Activated CD4-positive, alpha-beta T cell treated with anti-CD3 and anti-CD28 coated beads, Interleukin-10, Interleukin-2, amounts not matched to agents 100 ng/mL and 50 ng/mL, durations not matched to agents 16 hours and 8 hours (primary cell): ENCODE measurements at regions not wholly inside any gene's neighbourhood (a gene's known extent, or its start where the extent isn't known, plus 50 kb on each side); places are given as distances from the start of the nearest gene placed in this dataset.
"Not testable (repeated sequence)": the region's sequence is repeated elsewhere in the genome, so short reads cannot be mapped to it uniquely, and the experiment has no call there.

Experiments
- DNase-seq: peaks from one replicate; pipeline ENCODE4 v3.0.0-alpha.2; 2020

DNA sequence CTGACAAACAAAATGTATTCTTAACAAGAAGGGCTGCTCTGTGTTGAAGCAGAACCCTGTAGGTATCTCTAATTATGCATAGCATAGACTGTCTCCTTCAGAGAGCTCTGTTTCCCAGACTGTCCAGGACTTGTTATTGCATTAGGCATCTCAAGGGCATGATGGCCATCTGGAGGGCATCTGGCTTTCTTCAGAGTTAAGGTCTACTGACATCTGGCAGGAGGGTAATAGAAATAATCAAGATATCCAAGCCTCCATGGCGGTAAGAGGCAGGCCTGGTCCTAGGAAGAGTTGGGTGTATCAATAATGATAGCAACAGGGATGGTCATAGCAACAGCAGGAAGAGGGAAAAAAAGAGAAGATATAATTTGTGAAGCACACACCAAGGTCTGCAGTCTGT, 161.2 kb downstream of the TTC8 start:
- no peak for DNase-seq

DNA sequence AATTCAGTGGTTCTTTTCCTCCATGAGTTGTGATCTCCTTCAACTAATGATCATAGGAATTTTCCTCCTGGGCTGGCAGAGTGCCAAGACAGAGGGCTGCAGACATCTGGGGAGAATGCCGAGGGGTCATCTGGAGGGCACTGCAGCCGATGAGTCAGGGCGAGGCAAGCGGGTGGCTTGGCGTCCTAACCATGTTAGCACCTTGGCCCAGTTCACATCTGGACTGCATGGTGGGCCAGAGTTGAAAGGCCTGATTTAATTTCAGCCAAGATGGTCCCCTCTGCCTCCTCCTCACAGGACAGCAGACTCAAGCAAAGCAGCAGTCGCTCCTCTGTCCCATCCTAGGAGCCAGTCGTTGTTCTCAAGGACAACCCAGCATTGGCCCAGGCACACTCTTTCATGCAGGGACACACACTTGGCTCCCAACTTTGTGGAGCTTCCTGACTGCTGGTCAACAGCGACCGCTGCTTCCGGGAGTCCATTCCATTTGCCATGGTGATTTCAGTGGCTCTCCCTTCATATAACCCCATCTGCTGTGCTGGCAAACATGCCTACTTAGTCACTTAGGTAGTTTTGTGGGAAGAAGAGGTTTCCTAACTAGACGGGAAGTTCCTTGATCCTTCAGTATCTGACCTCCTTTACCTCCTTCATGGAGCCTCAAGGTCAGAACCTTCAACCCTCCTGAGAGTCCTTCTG, 161.8 kb downstream of the TTC8 start:
- no peak for DNase-seq

DNA sequence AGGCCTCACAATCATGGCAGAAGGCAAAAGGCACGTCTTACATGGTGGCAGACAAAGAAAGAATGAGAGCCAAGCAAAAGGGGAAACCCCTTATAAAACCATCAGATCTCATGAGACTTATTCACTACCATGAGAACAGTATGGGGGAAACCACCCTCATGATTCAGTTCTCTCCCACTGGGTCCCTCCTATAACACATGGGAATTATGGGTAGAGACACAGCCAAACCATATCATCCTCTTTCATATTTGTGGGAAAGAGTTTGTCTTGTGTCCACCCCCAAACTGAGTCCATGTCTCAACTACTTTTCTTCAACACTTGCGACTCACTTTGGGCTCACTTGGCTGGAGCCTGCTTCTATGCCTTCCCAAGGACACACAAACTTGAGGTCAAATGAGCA, 162.5 kb downstream of the TTC8 start:
- not testable (repeated sequence) for DNase-seq

DNA sequence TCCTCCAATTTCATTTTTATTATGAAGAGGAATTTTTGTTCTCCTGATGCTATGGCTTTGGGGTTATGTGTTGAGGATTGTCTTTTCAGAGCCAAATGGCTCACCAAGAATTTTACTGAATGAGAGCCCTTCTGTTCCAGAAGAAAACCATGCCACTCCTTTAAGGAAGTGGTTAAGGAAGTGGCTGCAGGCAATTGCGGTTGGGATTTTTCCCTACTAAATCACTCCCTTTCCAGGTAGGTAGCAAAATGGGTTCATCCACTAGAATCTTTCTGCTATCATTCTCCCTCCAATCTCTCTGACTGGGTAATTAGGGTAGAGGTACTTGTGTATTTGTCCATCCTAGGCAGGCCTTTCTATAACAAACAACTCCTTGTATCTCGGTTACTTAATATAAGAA, 163.1 kb downstream of the TTC8 start:
- DNase-seq, result no peak

DNA sequence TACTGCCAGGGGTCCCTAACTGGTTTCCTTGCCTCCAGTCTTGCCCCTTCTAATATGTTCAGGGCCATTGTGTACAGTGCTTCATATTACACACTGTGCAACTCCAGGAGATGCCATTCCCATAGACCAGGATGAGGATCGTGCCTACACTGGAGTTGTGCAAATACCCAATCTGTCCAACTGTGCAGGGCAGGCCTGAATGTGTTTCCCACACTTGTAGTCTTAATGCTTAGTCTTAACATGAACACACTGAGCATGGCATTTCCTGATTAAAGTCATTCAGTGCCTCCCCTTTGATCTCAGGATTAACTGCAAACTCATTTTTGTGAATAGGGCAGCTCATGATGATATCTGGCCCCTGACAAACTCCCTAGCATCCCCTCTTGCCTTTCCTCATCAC, 165.5 kb downstream of the TTC8 start:
- no peak for DNase-seq

DNA sequence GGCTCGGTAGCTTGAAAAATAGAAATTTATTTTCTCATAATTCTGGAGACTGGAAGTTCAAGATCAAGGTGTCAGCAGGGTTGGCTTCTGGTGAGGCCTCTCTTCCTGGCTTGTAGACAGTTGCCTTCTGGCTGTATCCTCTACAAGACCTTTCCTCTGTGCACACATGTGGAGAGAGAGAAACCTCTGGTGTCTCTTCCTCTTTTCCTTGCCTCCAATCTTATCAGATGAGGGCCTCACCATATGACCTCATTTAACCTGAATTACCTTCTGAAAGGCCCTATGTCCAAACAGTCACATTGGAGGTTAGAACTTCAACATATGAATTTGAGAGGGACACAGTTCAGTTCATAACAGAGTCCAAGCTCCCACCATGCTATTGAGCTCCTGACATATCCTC, 166.4 kb downstream of the TTC8 start:
- no peak for DNase-seq

DNA sequence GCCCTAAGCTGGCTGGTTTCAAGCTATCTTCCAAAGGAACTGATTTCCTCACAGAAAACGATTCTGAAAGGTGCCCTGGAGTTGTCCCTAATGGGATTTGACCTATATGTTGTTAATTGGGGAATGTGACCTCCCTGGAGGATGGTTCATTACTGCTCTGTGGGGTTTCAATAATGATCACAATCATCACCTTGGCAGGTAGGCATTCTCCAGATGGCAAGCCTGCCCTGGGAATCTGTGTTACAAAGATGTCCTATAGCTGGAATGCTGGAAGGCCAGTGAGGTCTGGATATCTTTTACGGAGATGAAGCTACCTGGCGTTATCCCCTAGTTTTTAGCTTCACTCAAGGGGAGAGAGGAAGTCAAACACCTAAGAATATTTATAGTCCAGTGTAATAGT, 167.6 kb downstream of the TTC8 start:
- DNase-seq, result no peak

DNA sequence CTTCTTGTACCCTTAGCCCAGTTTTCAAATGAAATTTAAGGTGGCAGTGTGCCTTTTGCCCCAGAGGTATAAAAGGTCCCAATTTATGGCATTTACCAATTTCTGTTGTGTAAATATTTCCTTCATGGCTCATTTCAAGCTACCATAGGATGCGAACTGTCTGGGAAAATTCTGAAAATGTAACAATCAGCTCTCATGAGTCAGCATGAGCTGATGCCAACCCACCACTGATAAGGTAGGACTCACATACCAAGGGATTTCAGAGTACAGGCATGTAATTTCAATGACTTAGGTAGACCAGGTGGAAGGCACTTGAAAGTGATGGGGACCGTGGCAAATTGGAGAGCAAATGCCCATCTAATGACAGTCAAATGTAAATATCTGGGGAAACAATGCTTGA, 169.5 kb downstream of the TTC8 start:
- no peak for DNase-seq

DNA sequence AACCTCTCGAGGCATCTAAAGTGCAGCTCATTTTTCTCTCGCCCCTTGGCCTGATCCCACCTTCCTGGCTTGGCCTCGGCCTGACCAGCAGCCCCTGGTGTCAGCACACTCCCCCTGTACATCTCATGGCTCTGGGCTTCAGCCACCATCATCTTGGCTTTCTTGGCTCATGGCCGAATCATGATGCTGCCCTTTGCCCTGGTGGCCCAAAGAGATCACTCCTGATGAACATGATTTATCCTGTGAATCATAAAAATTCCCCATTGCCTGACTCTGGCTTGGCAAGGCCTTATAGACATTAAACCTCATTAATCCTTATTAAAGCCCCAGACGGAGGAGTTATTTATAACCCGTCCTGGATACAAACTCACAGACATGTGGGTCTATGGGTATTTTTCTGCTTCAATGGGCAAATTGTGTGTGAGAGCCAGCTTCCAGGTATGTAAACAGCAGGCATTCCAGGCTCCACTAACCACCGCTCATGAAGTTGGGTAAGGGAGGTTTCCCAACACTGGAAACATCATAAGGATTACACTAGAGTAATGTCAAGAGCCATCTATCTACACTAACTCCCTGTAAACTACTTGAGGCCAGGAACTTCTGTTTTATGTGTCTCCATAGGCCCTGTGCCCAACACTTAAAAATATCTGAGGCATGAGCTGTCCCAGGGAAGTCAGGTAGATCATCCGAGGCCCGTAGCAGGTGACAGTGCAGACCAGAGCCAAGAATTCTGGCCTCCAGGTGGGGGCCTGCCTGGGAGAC, 171.2 kb downstream of the TTC8 start:
- no peak for DNase-seq

DNA sequence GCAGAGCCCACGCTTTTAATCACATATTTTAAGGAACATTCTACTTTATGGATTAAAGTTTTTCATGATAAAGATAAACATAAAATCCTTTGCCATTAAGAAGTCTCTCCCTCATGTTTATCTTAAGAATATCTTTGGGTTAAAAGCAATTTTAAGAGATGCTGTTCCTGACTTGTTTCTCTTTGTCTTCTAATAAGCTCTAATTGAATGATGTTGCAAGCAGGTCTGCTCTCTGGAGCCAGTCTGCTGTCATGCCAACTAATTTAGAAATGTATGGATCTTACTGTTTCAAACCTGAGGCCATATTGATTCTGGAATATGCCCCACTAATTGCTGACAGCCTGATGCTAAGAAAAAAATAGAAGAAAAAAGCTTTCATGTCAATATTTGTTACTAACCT, 173.6 kb downstream of the TTC8 start:
- DNase-seq, result no peak

DNA sequence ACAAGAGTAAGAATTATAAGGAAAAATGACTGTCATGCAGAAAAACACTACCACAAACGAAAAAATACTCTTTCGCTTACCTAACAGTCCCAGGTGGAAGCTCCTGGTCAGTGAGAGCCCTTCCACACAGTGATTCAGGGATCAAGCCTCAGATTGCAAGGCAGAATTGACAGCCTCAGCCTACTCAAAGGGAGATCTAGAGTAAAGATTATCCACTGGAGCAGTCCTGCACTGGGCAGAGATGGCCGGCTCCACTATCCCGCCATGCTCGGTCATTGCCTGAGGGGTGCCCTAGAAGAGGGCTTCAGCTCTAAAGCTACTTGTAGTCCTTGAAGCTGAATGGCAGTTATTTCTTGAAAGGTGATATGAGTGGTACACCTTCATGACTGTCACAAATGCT, 174.7 kb downstream of the TTC8 start:
- DNase-seq, result no peak

DNA sequence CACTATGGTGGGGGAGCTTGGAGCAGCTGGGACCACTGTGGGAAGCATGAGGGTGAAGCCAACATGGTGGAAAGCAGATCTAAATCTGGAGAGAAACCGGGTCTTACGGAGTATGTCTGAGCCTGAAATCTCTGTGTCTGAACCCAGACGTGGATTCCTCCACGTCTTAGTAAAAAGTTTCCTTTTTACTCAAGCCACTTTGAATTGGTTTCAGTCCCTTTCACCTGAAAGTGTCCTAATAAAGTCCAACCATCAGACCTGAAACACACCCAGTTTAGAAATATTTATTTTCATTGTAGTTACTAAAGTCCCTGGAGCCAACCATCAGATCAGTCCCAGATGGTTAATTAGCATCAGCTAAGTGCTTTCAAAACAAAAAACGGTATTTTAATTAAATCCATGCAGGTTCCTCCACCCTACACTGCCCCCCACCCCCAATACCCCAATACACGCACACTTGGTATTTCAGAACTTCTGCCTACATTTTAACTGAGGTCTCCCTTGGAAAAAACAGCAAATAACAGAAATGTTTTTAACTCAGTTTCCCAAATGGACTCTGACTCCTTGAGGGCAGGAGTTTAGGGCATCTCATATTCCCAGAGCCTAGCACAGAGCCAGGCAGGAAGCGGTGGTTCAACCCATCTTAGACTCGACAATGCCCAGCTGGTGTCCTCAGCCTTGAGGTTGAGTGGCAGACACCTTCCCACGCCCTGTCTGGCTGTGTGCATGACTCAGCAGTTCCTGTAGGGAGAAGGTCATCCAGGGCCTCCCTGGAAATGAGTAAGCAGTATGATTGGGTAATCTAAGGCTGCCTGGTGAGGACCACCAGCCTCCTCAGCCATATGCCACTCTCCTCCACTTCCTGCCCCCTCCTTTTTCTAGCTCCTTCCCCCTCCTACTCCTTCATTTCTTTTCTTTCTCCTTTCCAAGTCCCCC, 175.8 kb downstream of the TTC8 start:
- peak; percentile 48 for DNase-seq

DNA sequence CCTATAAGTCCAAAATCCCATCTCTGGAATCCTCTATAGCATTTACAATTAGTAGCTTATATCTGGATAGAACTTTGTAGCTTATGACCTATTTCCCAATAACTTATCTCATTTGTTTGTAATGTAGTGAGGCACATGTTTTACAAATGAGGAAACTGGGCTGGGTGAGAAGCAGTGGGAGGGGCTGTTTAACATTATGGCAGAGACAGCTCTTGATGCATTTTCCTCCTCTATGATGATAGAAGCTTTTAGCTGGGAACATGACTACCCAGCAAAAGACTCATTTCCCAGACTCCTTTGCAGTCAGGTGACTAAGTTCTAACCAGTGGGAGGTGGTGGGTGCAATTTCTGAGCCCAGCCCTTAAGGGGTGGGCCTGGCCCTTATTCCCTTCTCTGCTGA, 179.7 kb downstream of the TTC8 start:
- no peak for DNase-seq

DNA sequence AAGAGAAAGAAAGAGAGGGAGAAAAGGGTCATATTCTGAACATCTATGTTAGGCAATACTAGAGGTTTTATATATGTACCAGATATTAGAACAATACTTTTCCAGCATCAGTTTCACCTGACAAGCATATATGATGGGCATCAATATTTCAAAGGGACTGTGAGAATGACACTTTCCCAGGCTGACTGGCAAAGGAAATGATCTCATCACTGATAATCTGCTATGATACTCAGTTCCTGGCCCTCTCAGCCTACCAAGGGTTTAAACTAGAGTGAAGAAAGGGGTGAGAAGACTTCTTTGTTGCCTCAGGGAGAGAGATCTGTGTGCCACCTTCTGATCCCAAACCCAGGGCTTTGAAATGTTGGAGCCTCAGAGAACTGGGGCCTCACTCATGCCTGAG, 183.5 kb downstream of the TTC8 start:
- DNase-seq, result peak; percentile 16

DNA sequence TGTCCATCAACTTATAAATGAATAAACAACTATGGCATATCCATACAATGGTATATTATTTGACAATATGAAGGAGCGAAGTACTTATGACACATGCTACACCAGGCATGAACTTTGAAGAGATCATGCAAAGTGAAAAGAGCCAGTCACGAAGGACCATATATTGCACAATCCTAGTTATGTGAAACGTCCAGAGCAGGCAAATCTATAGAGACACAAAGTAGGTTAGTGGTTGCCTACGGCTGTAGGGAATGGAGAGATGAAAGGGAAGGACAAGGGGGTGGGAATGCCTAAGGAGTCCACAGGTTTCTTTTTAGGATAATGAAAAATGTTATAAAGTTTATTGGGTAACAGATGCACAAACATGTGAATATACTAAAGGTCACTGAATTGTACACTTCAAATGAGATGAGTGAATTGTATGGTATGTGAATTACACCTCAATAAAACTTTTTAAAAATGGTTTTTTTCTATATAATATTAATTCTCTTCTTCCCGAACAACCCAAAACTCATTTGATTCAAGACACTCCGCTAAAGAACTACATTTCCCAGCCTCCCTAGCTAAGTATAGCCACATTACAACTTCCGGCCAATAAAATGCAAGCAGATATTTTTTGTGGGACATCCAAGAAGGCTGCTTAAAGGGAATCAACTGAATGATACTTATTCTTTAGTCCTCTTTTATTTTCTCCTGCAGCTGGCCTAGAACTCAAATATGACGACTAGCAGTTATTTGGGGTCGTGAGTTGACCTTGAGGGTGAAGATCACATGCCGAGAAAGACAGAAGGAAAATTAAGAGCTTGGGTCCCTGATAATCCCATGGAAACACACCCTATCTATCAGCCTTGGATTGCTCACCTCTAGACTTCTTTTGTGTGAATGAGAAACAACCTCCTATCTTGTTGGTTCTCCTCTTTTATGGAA, 187.2 kb downstream of the TTC8 start:
- DNase-seq, result no peak

DNA sequence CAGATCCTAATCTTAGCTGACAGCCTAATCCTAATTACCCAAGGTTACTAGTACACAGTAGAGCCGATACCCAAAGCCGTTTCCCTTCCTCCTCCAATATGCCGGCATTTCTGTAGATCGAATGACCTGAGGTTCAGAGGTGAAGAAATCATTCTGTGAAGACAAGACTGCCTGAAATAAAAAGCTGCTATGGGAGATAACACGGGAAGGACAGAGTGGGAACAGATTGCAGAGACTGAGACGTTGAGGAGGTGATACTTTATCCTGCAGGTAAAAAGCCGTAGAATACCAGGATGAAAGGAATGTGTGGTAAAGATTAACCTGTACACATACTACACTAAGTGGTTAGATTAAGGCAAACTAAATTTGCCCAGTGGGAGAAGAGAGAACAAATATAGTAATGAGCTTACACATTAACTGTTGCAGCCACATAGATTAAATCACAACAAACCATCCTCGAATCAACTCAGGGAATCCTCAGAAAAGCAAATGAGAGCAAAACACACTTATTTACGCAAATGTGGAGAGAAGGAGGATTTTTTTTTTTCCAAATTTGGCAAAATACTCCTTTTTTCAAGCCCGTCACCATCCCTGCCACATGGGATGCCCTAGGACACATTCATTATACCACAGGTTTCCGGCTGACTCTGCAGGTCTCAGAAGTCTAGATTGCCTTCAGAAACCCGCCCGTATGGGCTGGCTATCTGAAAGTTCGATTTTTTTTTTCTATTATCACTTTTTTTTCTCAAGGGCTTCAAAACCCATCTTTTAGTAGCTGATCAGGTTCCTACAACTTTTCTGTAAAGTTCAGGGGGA, 188.0 kb downstream of the TTC8 start:
- no peak for DNase-seq

DNA sequence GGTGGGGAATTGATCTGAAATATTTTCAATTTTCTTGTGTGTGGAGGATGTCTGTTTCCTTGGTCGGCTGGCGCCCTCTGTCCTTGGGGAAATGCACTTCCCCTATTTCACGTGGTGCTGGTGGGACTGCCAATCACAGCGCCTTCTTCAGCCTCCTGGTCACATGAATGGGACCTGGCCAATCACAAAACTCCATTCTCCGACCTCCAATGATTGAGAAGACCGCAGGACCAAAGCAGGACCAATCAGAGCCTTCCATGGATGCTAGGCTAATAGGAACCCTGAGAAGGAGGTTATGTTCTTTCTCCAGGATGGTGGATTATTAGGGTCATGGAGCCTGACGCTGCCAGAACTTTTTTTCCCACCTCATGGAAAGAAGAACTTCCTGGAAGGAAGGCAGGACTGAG, 188.7 kb downstream of the TTC8 start:
- peak; percentile 14 for DNase-seq

DNA sequence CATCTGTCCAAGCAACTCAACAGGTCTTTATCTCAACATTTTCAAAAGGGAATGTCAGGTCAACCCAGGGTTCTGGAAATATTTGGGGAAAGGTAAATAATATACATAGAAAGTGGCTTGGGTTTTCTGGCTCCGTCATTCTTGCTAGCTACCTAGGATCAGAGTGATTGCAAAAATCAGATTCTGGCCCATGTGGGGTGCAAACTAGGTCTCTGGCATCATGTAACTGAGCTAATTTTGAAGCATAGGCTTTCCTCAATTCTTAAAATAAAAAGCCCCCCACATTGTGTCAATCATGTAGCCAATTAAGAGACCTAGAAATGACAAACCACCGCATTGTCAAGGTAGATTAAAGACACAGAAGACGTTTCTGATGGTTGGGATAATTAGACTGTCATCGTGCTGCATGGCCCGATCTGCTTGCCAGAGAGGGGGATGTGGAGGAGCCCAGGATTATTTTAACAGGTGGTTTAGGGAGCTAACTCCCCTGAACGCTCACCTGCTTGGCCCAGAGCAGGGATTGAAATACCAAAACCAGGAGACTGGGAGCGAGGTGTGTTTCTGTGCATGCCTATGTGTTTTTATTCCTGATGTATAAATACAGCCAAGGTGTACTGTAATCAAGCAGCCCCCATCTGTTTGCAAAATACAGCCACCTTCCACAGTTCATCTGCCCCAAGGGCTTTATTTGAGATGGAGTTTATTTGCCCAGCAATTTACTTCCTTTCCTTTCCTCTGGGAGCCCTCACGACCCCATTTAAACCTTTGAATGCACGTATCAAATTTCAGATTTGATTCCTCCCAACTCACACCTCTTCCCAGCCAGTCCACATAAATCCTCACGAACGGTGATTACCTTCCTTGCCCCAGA, 189.5 kb downstream of the TTC8 start:
- no peak for DNase-seq

DNA sequence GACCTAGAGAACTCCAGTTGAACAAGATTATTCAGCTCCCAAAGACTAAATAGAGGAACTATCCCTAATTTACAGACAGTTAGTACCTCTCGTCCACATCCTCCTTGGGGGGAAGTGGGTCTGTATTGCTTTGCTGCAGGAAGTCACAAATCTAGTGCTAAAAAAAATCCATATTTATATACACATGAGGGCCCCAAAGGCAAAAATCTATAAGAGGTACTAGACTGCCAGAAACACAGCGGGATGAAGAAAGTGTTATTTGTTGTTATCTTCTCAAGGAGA, 190.1 kb downstream of the TTC8 start:
- DNase-seq, result no peak

DNA sequence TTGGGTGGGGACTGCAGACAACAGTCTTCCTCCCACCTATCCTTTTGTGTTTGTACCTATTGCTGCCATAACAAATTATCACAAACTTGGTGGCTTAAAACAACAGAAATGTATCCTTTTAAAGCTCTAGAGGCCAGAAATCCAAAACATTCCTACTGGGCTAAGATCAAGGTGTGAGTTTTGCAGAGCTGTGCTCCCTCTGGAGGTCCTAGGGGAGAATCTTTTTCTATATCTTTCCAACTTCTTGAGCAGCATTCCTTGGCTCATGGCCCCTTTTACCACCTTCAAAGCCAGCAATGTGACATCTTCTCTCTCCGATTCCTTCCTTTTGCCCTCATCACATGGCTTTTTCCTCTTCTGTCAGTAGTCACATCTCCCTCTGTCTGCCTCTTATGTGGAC, 190.6 kb downstream of the TTC8 start:
- no peak for DNase-seq

DNA sequence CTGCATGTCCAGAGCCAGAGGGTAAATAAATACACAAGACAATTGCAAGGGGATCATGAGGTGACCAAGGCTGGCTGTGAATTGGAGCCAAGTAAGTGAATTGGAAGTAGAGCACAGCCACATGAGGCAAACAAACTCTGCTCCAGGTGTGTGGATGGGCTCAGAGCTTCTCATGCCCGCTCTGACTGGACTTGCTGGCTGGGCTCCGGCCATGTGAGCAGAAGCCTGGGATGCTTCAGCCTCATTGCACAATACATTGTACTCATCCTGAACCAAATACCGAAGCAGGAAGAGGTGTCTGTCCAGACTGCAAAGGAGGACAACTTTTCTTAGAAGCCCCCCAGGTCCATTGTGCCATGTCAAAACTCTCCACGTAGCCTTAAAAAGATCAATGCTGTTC, 193.0 kb downstream of the TTC8 start:
- no peak for DNase-seq
